ENCODE measurements at regions not wholly inside any gene's neighbourhood (a gene's known extent, or its start where the extent isn't known, plus 50 kb on each side); places are given as distances from the start of the nearest gene placed in this dataset.

GRCh38 chr6:21337263-21337662, 256.3 kb upstream of the SOX4 start:
- no peak for TF ChIP-seq CTCF (IDR thresholded peaks at IDR 0.05)
- TF ChIP-seq EZH2 (IDR thresholded peaks at IDR 0.05; ENCODE audit: borderline replicate concordance, insufficient read depth, low read depth, low read length, poor library complexity, severe bottlenecking) = no peak

All from B cell (primary cell).